Astrocyte (in vitro differentiated cells and primary cell): ENCODE measurements at regions not wholly inside any gene's neighbourhood (a gene's known extent, or its start where the extent isn't known, plus 50 kb on each side); places are given as distances from the start of the nearest gene placed in this dataset.

Experiments used
- EZH2 ChIP-seq: IDR thresholded peaks from 2 replicates; pipeline ENCODE4 v1.6.1; 2012; ENCODE audit warnings: mild to moderate bottlenecking, low read length, inconsistent platforms; ENCODE audit not compliant: insufficient read depth
- TF ChIP-seq, protein P1 (sequence below): IDR thresholded peaks from 2 replicates; pipeline ENCODE4 v1.5.1; 2011; ENCODE audit warnings: low read depth, mild to moderate bottlenecking, inconsistent platforms, low read length, moderate library complexity; ENCODE audit not compliant: insufficient read depth

DNA sequence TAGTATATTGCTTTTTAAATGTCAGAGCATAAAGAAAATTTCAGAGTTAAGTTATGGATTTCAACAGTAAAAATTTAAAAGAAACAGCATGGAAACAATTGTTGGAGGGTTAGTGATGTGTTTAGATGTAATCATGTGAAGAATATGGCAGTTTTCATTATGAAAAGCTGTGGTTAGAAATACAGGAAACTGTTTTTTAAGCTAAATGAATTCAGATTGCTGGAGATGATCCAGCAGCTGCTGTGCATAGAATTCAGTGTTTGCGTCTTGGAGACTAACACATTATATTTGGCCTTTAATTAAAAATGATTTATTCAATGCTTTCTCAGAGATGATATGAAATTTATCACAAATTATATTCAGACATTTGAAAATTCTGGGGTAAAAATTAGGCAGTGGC lies 273.6 kb upstream of the LRRC7 start:
- TF ChIP-seq, protein P1, sequence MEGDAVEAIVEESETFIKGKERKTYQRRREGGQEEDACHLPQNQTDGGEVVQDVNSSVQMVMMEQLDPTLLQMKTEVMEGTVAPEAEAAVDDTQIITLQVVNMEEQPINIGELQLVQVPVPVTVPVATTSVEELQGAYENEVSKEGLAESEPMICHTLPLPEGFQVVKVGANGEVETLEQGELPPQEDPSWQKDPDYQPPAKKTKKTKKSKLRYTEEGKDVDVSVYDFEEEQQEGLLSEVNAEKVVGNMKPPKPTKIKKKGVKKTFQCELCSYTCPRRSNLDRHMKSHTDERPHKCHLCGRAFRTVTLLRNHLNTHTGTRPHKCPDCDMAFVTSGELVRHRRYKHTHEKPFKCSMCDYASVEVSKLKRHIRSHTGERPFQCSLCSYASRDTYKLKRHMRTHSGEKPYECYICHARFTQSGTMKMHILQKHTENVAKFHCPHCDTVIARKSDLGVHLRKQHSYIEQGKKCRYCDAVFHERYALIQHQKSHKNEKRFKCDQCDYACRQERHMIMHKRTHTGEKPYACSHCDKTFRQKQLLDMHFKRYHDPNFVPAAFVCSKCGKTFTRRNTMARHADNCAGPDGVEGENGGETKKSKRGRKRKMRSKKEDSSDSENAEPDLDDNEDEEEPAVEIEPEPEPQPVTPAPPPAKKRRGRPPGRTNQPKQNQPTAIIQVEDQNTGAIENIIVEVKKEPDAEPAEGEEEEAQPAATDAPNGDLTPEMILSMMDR: no peak
- no peak for TF ChIP-seq EZH2
